Activated CD8-positive, alpha-beta T cell treated with anti-CD3 and anti-CD28 coated beads for 36 hours (primary cell): ENCODE measurements at regions not wholly inside any gene's neighbourhood (a gene's known extent, or its start where the extent isn't known, plus 50 kb on each side); places are given as distances from the start of the nearest gene placed in this dataset.
A peak's percentile ranks its signal among the peaks of the same experiment; 100 is the strongest.

Experiments used
- ATAC-seq: fragments of 200-7000 bp; cut with Tn5 transposase; one replicate; pipeline ENCODE4 v1.10.0; 2021; ENCODE audit warnings: mild to moderate bottlenecking, moderate library complexity
- CTCF ChIA-PET: fragments of 350-600 bp; sonication (Branson Sonifier 250); formaldehyde crosslinking; loops from one replicate; lab custom pipeline; 2021; ENCODE audit warnings: antibody characterized with exemption; lab: Charles Lee
- POLR2A ChIA-PET: fragments of 350-600 bp; sonication (Branson Sonifier 250); formaldehyde crosslinking; loops from one replicate; lab custom pipeline; 2021; ENCODE audit warnings: antibody characterized with exemption; lab: Charles Lee
- DNase-seq: peaks from one replicate; pipeline ENCODE4 v3.0.0-alpha.2; 2020
- H3K27ac Mint-ChIP-seq: one replicate; pipeline ENCODE4 v1.8.0; 2021; ENCODE audit warnings: mild to moderate bottlenecking, mixed read lengths
- H3K27me3 Mint-ChIP-seq: one replicate; pipeline ENCODE4 v1.8.0; 2021; ENCODE audit warnings: mixed read lengths
- H3K36me3 Mint-ChIP-seq: one replicate; pipeline ENCODE4 v1.8.0; 2021; ENCODE audit warnings: low read depth, mixed read lengths
- H3K4me1 Mint-ChIP-seq: one replicate; pipeline ENCODE4 v1.8.0; 2021; ENCODE audit warnings: low read depth, mixed read lengths
- H3K4me3 Mint-ChIP-seq: one replicate; pipeline ENCODE4 v1.8.0; 2021; ENCODE audit warnings: mild to moderate bottlenecking, moderate library complexity, mixed read lengths
- H3K9me3 Mint-ChIP-seq: one replicate; pipeline ENCODE4 v1.8.0; 2021; ENCODE audit warnings: mixed read lengths
- CTCF ChIP-seq: fragments of 200-600 bp; IDR thresholded peaks from one replicate; pipeline ENCODE4 v1.8.0; 2022; ENCODE audit warnings: antibody characterized with exemption, mild to moderate bottlenecking
- intact Hi-C: fragments of 100-400 bp; cut with micrococcal nuclease; formaldehyde crosslinking; loops from one replicate; pipeline ENCODE4 v1.10.0; 2022

DNA sequence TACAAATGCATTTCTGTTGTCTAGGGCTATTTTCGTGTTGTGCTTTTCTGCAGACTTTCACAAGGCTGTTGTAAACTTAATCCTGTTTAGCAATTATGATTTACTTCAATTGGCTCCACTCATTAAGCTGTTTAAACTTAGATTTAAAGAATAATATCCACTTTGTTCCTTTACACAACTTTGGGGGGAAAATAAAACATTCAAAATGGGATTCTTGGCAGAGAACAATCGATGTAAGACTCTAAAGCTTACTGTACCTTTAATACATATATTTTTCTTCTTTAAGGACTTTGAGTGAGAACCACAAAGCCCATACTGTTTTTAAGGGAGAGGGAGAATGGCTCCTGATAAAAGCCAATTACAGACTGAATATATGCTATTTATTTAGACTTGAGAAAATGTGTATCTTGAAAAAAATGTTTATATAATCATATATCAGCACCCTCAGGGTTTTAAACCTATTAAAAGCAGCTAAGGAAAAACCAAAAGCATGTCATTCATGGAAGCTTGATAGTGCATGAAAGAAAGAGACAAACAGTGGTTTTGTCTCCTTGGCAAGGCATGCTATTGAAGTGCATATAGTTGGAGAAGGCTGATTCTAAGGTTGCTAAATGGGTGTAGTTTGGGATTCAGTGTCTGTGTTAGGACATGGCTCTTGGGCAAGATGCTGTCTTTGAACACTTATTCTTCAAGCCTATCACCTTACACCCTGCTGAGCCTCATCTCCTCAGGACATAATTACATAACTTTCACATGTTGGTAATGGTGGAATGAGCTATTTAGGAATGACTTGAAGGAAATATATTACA, 293.4 kb upstream of the TBC1D5 start:
- Mint-ChIP-seq H3K4me1 (peaks cover 4% of the 10 kb centered on the region), H3K9me3 (peaks cover under 1% of the 10 kb centered on the region), H3K27ac (no peak overlapping the region), H3K36me3 (no peaks in the 10 kb centered on the region), H3K4me3 (no peak overlapping the region), H3K27me3 (peaks cover under 1% of the 10 kb centered on the region)
- TF ChIP-seq CTCF: no peak
- ATAC-seq (no peak), DNase-seq (no peak)
- POLR2A ChIA-PET: no interaction called here
- intact Hi-C loops: no loop called here
- CTCF ChIA-PET: no interaction called here

GRCh38 chr3:18033581-18034108, 291.2 kb upstream of the TBC1D5 start:
- Mint-ChIP-seq H3K27me3 (peaks cover 4% of the 10 kb centered on the region), H3K27ac (no peak overlapping the region), H3K36me3 (no peaks in the 10 kb centered on the region), H3K9me3 (no peaks in the 10 kb centered on the region), H3K4me1 (peaks cover 4% of the 10 kb centered on the region), H3K4me3 (no peak overlapping the region)
- no peak for ATAC-seq
- ChIA-PET CTCF (no interaction called here), POLR2A (no interaction called here)
- no peak for TF ChIP-seq CTCF
- intact Hi-C loops: no loop called here
- no peak for DNase-seq

DNA sequence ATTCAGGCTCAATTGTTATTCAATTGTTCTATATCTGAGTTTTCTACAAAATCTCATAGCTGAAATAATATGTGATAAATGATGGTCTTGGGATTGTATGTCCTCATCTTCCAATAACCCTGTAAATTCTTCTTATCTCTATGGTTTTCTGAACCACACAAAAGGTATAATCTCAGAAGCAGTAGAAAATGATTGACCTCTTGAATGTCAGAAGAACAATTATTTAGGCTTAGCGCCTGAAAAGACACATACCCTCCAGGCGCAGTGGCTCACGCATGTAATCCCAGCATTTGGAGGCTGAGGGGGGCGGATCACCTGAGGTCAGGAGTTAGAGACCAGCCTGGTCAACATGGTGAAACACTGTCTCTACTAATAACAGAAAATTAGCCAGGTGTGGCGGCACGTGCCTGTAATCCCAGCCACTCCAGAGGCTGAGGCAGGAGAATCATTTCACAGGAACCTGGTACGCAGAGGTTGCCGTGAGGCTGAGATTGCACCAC, 288.0 kb upstream of the TBC1D5 start:
- intact Hi-C loops: no loop called here
- POLR2A ChIA-PET: no interaction called here
- no peaks in the 10 kb centered on the region for H3K4me1 Mint-ChIP-seq
- no peaks in the 10 kb centered on the region for H3K9me3 Mint-ChIP-seq
- no peaks in the 10 kb centered on the region for H3K36me3 Mint-ChIP-seq
- CTCF ChIA-PET: no interaction called here
- no peak overlapping the region for H3K4me3 Mint-ChIP-seq
- H3K27me3 Mint-ChIP-seq: peaks cover 6% of the 10 kb centered on the region
- no peak overlapping the region for H3K27ac Mint-ChIP-seq
- TF ChIP-seq CTCF: no peak
- DNase-seq (no peak), ATAC-seq (no peak)

- Mint-ChIP-seq H3K27ac (no peak overlapping the region), H3K36me3 (no peaks in the 10 kb centered on the region), H3K4me3 (no peak overlapping the region), H3K4me1 (no peaks in the 10 kb centered on the region), H3K27me3 (peaks cover 6% of the 10 kb centered on the region), H3K9me3 (no peaks in the 10 kb centered on the region)
- ChIA-PET CTCF (no interaction called here), POLR2A (no interaction called here)
- intact Hi-C loops: no loop called here
- no peak for ATAC-seq
- no peak for DNase-seq
- TF ChIP-seq CTCF: no peak
These were observed 284.9 kb upstream of the TBC1D5 start for GRCh38 chr3:18027161-18027939.

GRCh38 chr3:18024715-18025114, 282.3 kb upstream of the TBC1D5 start:
- Mint-ChIP-seq H3K4me1 (no peaks in the 10 kb centered on the region), H3K4me3 (no peak overlapping the region), H3K27ac (no peak overlapping the region), H3K27me3 (peaks cover 7% of the 10 kb centered on the region), H3K9me3 (no peaks in the 10 kb centered on the region), H3K36me3 (no peaks in the 10 kb centered on the region)
- TF ChIP-seq CTCF: no peak
- peak; percentile 7 for DNase-seq
- CTCF ChIA-PET: no interaction called here
- POLR2A ChIA-PET: no interaction called here
- intact Hi-C loops: no loop called here
- peak; percentile 20 for ATAC-seq
